Stimulated activated naive CD8-positive, alpha-beta T cell treated with anti-CD3 and anti-CD28 coated beads, Interleukin-15, amount 100 ng/mL, for 72 hours (primary cell): ENCODE measurements at regions not wholly inside any gene's neighbourhood (a gene's known extent, or its start where the extent isn't known, plus 50 kb on each side); places are given as distances from the start of the nearest gene placed in this dataset.

Experiments
- ATAC-seq: fragments of 150-1000 bp; cut with Tn5 transposase; 2 replicates; pipeline ENCODE4 v1.10.0; 2021; ENCODE audit warnings: mild to moderate bottlenecking, moderate library complexity
- DNase-seq, 2 donors: peaks; one replicate each; pipeline ENCODE4 v3.0.0; 2021 to 2022
- H3K27ac Mint-ChIP-seq, 2 donors: one replicate each; pipeline ENCODE4 v1.8.0; 2022; ENCODE audit warnings: mild to moderate bottlenecking in 2 of 2, mixed read lengths in 2 of 2, moderate library complexity in 2 of 2
- H3K27me3 Mint-ChIP-seq: one replicate; pipeline ENCODE4 v1.8.0; 2022; ENCODE audit warnings: mixed read lengths
- H3K4me1 Mint-ChIP-seq: one replicate; pipeline ENCODE4 v1.8.0; 2022; ENCODE audit warnings: mild to moderate bottlenecking, mixed read lengths
- H3K4me3 Mint-ChIP-seq, 2 donors: one replicate each; pipeline ENCODE4 v1.8.0; 2022; ENCODE audit warnings: mild to moderate bottlenecking in 2 of 2, mixed read lengths in 2 of 2, moderate library complexity in 1 of 2
- H3K9me3 Mint-ChIP-seq, 2 donors: one replicate each; pipeline ENCODE4 v1.8.0; 2022; ENCODE audit warnings: mixed read lengths in 2 of 2

- Mint-ChIP-seq H3K9me3 (no peaks in the 10 kb centered on the region), H3K27ac (peak overlapping the region; percentile 2 to 48), H3K4me3 (no peak overlapping the region), H3K27me3 (no peaks in the 10 kb centered on the region), H3K4me1 (peaks cover 63% of the 10 kb centered on the region)
- DNase-seq (no peak), ATAC-seq (no peak)
Observed at GRCh38 chr18:46247942-46248341, 143.8 kb downstream of the HAUS1 start.

- ATAC-seq: peak; percentile 96
- Mint-ChIP-seq H3K27me3 (no peaks in the 10 kb centered on the region), H3K4me1 (peaks cover 64% of the 10 kb centered on the region), H3K4me3 (peak overlapping the region; percentile 50 to 72), H3K9me3 (no peaks in the 10 kb centered on the region), H3K27ac (peak overlapping the region; percentile 81 to 89)
- DNase-seq: peak; percentile 50 to 65
Observed at GRCh38 chr18:46250084-46250811, 146.1 kb downstream of the HAUS1 start.

GRCh38 chr18:46250812-46251173, 146.6 kb downstream of the HAUS1 start:
- Mint-ChIP-seq H3K4me1 (peaks cover 65% of the 10 kb centered on the region), H3K27ac (peak overlapping the region; percentile 81 to 89), H3K9me3 (no peaks in the 10 kb centered on the region), H3K4me3 (peak overlapping the region; percentile 50 to 72), H3K27me3 (no peaks in the 10 kb centered on the region)
- peak; percentile 52 for ATAC-seq
- DNase-seq: no peak

- H3K4me1 Mint-ChIP-seq: peaks cover 71% of the 10 kb centered on the region
- peak overlapping the region in 1 of 2 donors; percentile 4 for H3K4me3 Mint-ChIP-seq
- DNase-seq (no peak), ATAC-seq (no peak)
- peak overlapping the region in 1 of 2 donors; percentile 47 for H3K27ac Mint-ChIP-seq
- H3K27me3 Mint-ChIP-seq: no peaks in the 10 kb centered on the region
- H3K9me3 Mint-ChIP-seq: no peaks in the 10 kb centered on the region
Observed at GRCh38 chr18:46252759-46253158, 148.6 kb downstream of the HAUS1 start.

- Mint-ChIP-seq H3K9me3 (no peaks in the 10 kb centered on the region), H3K27me3 (no peaks in the 10 kb centered on the region), H3K4me1 (peaks cover 64% of the 10 kb centered on the region), H3K27ac (peak overlapping the region in 1 of 2 donors; percentile 69), H3K4me3 (no peak overlapping the region)
- DNase-seq (no peak), ATAC-seq (no peak)
Observed at GRCh38 chr18:46253498-46253897, 149.3 kb downstream of the HAUS1 start.

GRCh38 chr18:46256078-46256477, 151.9 kb downstream of the HAUS1 start:
- ATAC-seq (no peak), DNase-seq (no peak)
- Mint-ChIP-seq H3K27me3 (no peaks in the 10 kb centered on the region), H3K27ac (no peak overlapping the region), H3K4me1 (peaks cover 60% of the 10 kb centered on the region), H3K4me3 (no peak overlapping the region), H3K9me3 (no peaks in the 10 kb centered on the region)

- no peaks in the 10 kb centered on the region for H3K9me3 Mint-ChIP-seq
- no peak overlapping the region for H3K4me3 Mint-ChIP-seq
- peaks cover 70% of the 10 kb centered on the region for H3K4me1 Mint-ChIP-seq
- ATAC-seq: no peak
- no peaks in the 10 kb centered on the region for H3K27me3 Mint-ChIP-seq
- no peak for DNase-seq
- H3K27ac Mint-ChIP-seq: no peak overlapping the region
Observed at GRCh38 chr18:46257366-46257765, 153.2 kb downstream of the HAUS1 start.

GRCh38 chr18:46260016-46260878, 156.1 kb downstream of the HAUS1 start:
- peak; percentile 73 for ATAC-seq
- peak overlapping the region in 1 of 2 donors; percentile 62 for H3K27ac Mint-ChIP-seq
- no peaks in the 10 kb centered on the region for H3K9me3 Mint-ChIP-seq
- peaks cover 77% of the 10 kb centered on the region for H3K4me1 Mint-ChIP-seq
- peak overlapping the region; percentile 18 to 45 for H3K4me3 Mint-ChIP-seq
- no peaks in the 10 kb centered on the region for H3K27me3 Mint-ChIP-seq
- no peak for DNase-seq

- Mint-ChIP-seq H3K27me3 (no peaks in the 10 kb centered on the region), H3K9me3 (no peaks in the 10 kb centered on the region), H3K4me1 (peaks cover 79% of the 10 kb centered on the region), H3K27ac (no peak overlapping the region), H3K4me3 (no peak overlapping the region)
- no peak for ATAC-seq
- DNase-seq: no peak
Observed at GRCh38 chr18:46260879-46261143, 156.6 kb downstream of the HAUS1 start.

GRCh38 chr18:46261799-46262198, 157.6 kb downstream of the HAUS1 start:
- H3K27ac Mint-ChIP-seq: no peak overlapping the region
- no peak overlapping the region for H3K4me3 Mint-ChIP-seq
- ATAC-seq (no peak), DNase-seq (no peak)
- H3K4me1 Mint-ChIP-seq: peaks cover 82% of the 10 kb centered on the region
- H3K9me3 Mint-ChIP-seq: no peaks in the 10 kb centered on the region
- no peaks in the 10 kb centered on the region for H3K27me3 Mint-ChIP-seq

- no peaks in the 10 kb centered on the region for H3K9me3 Mint-ChIP-seq
- no peaks in the 10 kb centered on the region for H3K27me3 Mint-ChIP-seq
- H3K4me1 Mint-ChIP-seq: peaks cover 83% of the 10 kb centered on the region
- ATAC-seq (no peak), DNase-seq (no peak)
- H3K27ac Mint-ChIP-seq: peak overlapping the region in 1 of 2 donors; percentile 60
- H3K4me3 Mint-ChIP-seq: no peak overlapping the region
Observed at GRCh38 chr18:46262856-46263255, 158.7 kb downstream of the HAUS1 start.

- ATAC-seq (peak; percentile 39), DNase-seq (no peak)
- peak overlapping the region; percentile 95 to 98 for H3K27ac Mint-ChIP-seq
- no peaks in the 10 kb centered on the region for H3K9me3 Mint-ChIP-seq
- peaks cover 91% of the 10 kb centered on the region for H3K4me1 Mint-ChIP-seq
- no peak overlapping the region for H3K4me3 Mint-ChIP-seq
- no peaks in the 10 kb centered on the region for H3K27me3 Mint-ChIP-seq
Observed at GRCh38 chr18:46264255-46264654, 160.1 kb downstream of the HAUS1 start.

GRCh38 chr18:46265196-46266156, 161.3 kb downstream of the HAUS1 start:
- peak overlapping the region; percentile 54 to 59 for H3K4me3 Mint-ChIP-seq
- peak; percentile 21 to 41 for DNase-seq
- peak; percentile 87 for ATAC-seq
- peaks cover 91% of the 10 kb centered on the region for H3K4me1 Mint-ChIP-seq
- H3K27ac Mint-ChIP-seq: peak overlapping the region; percentile 95 to 98
- H3K27me3 Mint-ChIP-seq: no peaks in the 10 kb centered on the region
- no peaks in the 10 kb centered on the region for H3K9me3 Mint-ChIP-seq

- Mint-ChIP-seq H3K9me3 (no peaks in the 10 kb centered on the region), H3K27me3 (no peaks in the 10 kb centered on the region), H3K4me3 (peak overlapping the region in 1 of 2 donors; percentile 29), H3K4me1 (peaks cover 86% of the 10 kb centered on the region), H3K27ac (peak overlapping the region; percentile 95 to 98)
- no peak for ATAC-seq
- DNase-seq: no peak
Observed at GRCh38 chr18:46266473-46266872, 162.3 kb downstream of the HAUS1 start.

GRCh38 chr18:46268671-46269070, 164.5 kb downstream of the HAUS1 start:
- H3K4me3 Mint-ChIP-seq: peak overlapping the region in 1 of 2 donors; percentile 27
- H3K9me3 Mint-ChIP-seq: no peaks in the 10 kb centered on the region
- no peak for ATAC-seq
- no peak overlapping the region for H3K27ac Mint-ChIP-seq
- DNase-seq: no peak
- peaks cover 70% of the 10 kb centered on the region for H3K4me1 Mint-ChIP-seq
- H3K27me3 Mint-ChIP-seq: no peaks in the 10 kb centered on the region
